H9 (cell line): ENCODE measurements at regions not wholly inside any gene's neighbourhood (a gene's known extent, or its start where the extent isn't known, plus 50 kb on each side); places are given as distances from the start of the nearest gene placed in this dataset.

Experiments
- DNase-seq: peaks from one replicate; pipeline ENCODE4 v3.0.0-alpha.2; 2017
- H2AFZ ChIP-seq: one replicate; pipeline ENCODE4 v1.6.1; 2013; ENCODE audit warnings: mild to moderate bottlenecking, low read length, control low read depth, moderate library complexity
- H2AK5ac ChIP-seq: 2 replicates; pipeline ENCODE4 v1.6.1; 2013; ENCODE audit warnings: low read length, control low read depth, mixed read lengths; ENCODE audit not compliant: insufficient read length
- H2BK120ac ChIP-seq: one replicate; pipeline ENCODE4 v1.6.1; 2013; ENCODE audit warnings: low read depth, mild to moderate bottlenecking, low read length, control low read depth, inconsistent platforms; ENCODE audit not compliant: poor library complexity, severe bottlenecking
- H2BK12ac ChIP-seq: 2 replicates; pipeline ENCODE4 v1.6.1; 2013; ENCODE audit warnings: low read length, control low read depth, mixed read lengths, low read depth; ENCODE audit not compliant: insufficient read length
- H2BK15ac ChIP-seq: 2 replicates; pipeline ENCODE4 v1.6.1; 2013; ENCODE audit warnings: low read depth, low read length, control low read depth
- H2BK20ac ChIP-seq: one replicate; pipeline ENCODE4 v1.6.1; 2013; ENCODE audit warnings: low read depth, mild to moderate bottlenecking, low read length, control low read depth, inconsistent platforms; ENCODE audit not compliant: poor library complexity, severe bottlenecking
- H2BK5ac ChIP-seq: 2 replicates; pipeline ENCODE4 v1.6.1; 2013; ENCODE audit warnings: low read length, control low read depth, mixed read lengths; ENCODE audit not compliant: insufficient read length
- H3K14ac ChIP-seq: 2 replicates; pipeline ENCODE4 v1.6.1; 2013; ENCODE audit warnings: low read length, control low read depth; ENCODE audit not compliant: insufficient read depth
- H3K18ac ChIP-seq: 2 replicates; pipeline ENCODE4 v1.6.1; 2013; ENCODE audit warnings: low read depth, mild to moderate bottlenecking, mixed read lengths, low read length, control low read depth; ENCODE audit not compliant: insufficient read length
- H3K23ac ChIP-seq: 2 replicates; pipeline ENCODE4 v1.6.1; 2013; ENCODE audit warnings: low read length, control low read depth, mixed read lengths, low read depth; ENCODE audit not compliant: insufficient read length
- H3K23me2 ChIP-seq: 2 replicates; pipeline ENCODE4 v1.6.1; 2013; ENCODE audit warnings: low read depth, mild to moderate bottlenecking, mixed read lengths, low read length, control low read depth; ENCODE audit not compliant: insufficient read length, poor library complexity, severe bottlenecking
- H3K27ac ChIP-seq: 2 replicates; pipeline ENCODE4 v1.5.1; 2013; ENCODE audit warnings: low read length, control low read depth, mixed read lengths, low read depth; ENCODE audit not compliant: insufficient read length
- H3K27me3 ChIP-seq: 2 replicates; pipeline ENCODE4 v1.6.1; 2013; ENCODE audit warnings: low read length, control low read depth, inconsistent platforms; ENCODE audit not compliant: insufficient read depth
- H3K4ac ChIP-seq: 2 replicates; pipeline ENCODE4 v1.6.1; 2013; ENCODE audit warnings: low read depth, mild to moderate bottlenecking, control low read depth, inconsistent platforms, low read length, moderate library complexity
- H3K4me1 ChIP-seq: 2 replicates; pipeline ENCODE4 v1.6.1; 2013; ENCODE audit warnings: low read length, control low read depth, inconsistent platforms; ENCODE audit not compliant: insufficient read depth
- H3K4me2 ChIP-seq: 2 replicates; pipeline ENCODE4 v1.6.1; 2013; ENCODE audit warnings: low read length, control low read depth, mixed read lengths; ENCODE audit not compliant: insufficient read length, insufficient read depth
- H3K56ac ChIP-seq: 2 replicates; pipeline ENCODE4 v1.6.1; 2013; ENCODE audit warnings: low read depth, mild to moderate bottlenecking, mixed read lengths, low read length, control low read depth; ENCODE audit not compliant: insufficient read length
- H3K79me1 ChIP-seq: 2 replicates; pipeline ENCODE4 v1.6.1; 2013; ENCODE audit warnings: low read depth, mild to moderate bottlenecking, moderate library complexity, low read length, control low read depth, inconsistent platforms; ENCODE audit not compliant: insufficient read depth, poor library complexity, severe bottlenecking
- H3K79me2 ChIP-seq: 2 replicates; pipeline ENCODE4 v1.6.1; 2013; ENCODE audit warnings: low read length, control low read depth, inconsistent platforms; ENCODE audit not compliant: insufficient read depth
- H3K9ac ChIP-seq: 2 replicates; pipeline ENCODE4 v1.6.1; 2013; ENCODE audit warnings: low read length, control low read depth, mixed read lengths; ENCODE audit not compliant: insufficient read length; ENCODE audit errors: extremely low read depth
- H3K9me3 ChIP-seq: one replicate; pipeline ENCODE4 v1.6.1; 2013; ENCODE audit warnings: low read depth, low read length, inconsistent platforms; ENCODE audit not compliant: control insufficient read depth
- H3T11ph ChIP-seq: one replicate; pipeline ENCODE4 v1.6.1; 2013; ENCODE audit warnings: mild to moderate bottlenecking, low read length, control low read depth, inconsistent platforms
- H4K20me1 ChIP-seq: one replicate; pipeline ENCODE4 v1.6.1; 2013; ENCODE audit not compliant: control insufficient read depth, insufficient read length, insufficient read depth
- H4K5ac ChIP-seq: 2 replicates; pipeline ENCODE4 v1.6.1; 2013; ENCODE audit warnings: low read depth, mild to moderate bottlenecking, mixed read lengths, low read length, control low read depth; ENCODE audit not compliant: insufficient read length
- H4K8ac ChIP-seq: replicated peaks from 2 replicates; pipeline ENCODE4 v1.6.1; 2013; ENCODE audit warnings: low read length, control low read depth, mixed read lengths, low read depth; ENCODE audit not compliant: insufficient read length
- H4K91ac ChIP-seq: 2 replicates; pipeline ENCODE4 v1.6.1; 2013; ENCODE audit warnings: low read depth, mild to moderate bottlenecking, moderate library complexity, mixed read lengths, low read length, control low read depth; ENCODE audit not compliant: insufficient read length
- H3K27ac Mint-ChIP-seq, 3 experiments: 2 replicates in 2 of 3; 3 replicates in 1 of 3; pipeline ENCODE4 v1.8.0; 2020 to 2021; ENCODE audit warnings: mixed read lengths in 3 of 3, mild to moderate bottlenecking in 1 of 3, moderate library complexity in 1 of 3
- H3K27me3 Mint-ChIP-seq: 2 replicates; pipeline ENCODE4 v1.8.0; 2021; ENCODE audit warnings: low read depth, mild to moderate bottlenecking, moderate library complexity, mixed read lengths
- H3K36me3 Mint-ChIP-seq, 3 experiments: 2 replicates in 2 of 3; 3 replicates in 1 of 3; pipeline ENCODE4 v1.8.0; 2020 to 2021; ENCODE audit warnings: low read depth in 3 of 3, mixed read lengths in 3 of 3; ENCODE audit not compliant: insufficient read depth in 1 of 3
- H3K4me1 Mint-ChIP-seq, 2 experiments: 2 replicates each; pipeline ENCODE4 v1.8.0; 2020; ENCODE audit warnings: mixed read lengths in 2 of 2
- H3K4me3 Mint-ChIP-seq, 2 experiments: 2 replicates in 1 of 2; 3 replicates in 1 of 2; pipeline ENCODE4 v1.8.0; 2020 to 2021; ENCODE audit warnings: mild to moderate bottlenecking in 2 of 2, mixed read lengths in 2 of 2, moderate library complexity in 1 of 2
- H3K9me3 Mint-ChIP-seq, 2 experiments: 2 replicates in 1 of 2; 3 replicates in 1 of 2; pipeline ENCODE4 v1.8.0; 2020; ENCODE audit warnings: mild to moderate bottlenecking in 2 of 2, mixed read lengths in 2 of 2, moderate library complexity in 1 of 2
- WGBS: extraction: QIAGEN DNeasy Blood & Tissue Kit; methylation state at CpG from one replicate; pipeline ENCODE4 v1.1.7; 2013; ENCODE audit warnings: missing lambda C conversion rate, low lambda C conversion rate, mixed read lengths; ENCODE audit not compliant: insufficient read length; ENCODE audit errors: extremely low coverage; 5-methylcytosine and 5-hydroxymethylcytosine counted together
- TF ChIP-seq, protein P1 (sequence below): fragments of 200-600 bp; sonication (generic); conservative IDR thresholded peaks from 3 replicates; pipeline ENCODE4 v1.8.0; 2021; ENCODE audit warnings: antibody characterized with exemption, mild to moderate bottlenecking

DNA sequence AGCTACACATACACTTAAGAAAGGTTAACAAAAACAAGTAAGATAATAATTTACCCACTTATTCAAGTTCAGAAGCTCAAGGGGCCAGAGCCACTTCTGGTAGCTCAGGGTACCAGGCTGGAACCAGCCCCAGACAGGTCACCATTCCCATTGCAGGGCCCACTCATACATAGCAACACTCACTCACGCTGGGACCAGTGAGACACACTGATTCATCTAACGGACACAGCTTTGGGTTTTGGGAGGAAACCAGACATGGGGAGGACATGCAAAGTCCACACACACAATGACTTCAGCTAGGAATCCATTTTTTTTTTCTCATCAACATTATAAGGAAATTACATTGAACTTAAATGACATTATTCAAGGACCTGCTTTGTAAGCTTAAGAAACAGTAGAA lies 169.1 kb downstream of the ZC3H11B start:
- no CpG with 5 or more reads among the region's 2 CpGs for WGBS
- H3K9me3 ChIP-seq = no peaks in the 10 kb centered on the region
- H3K23ac ChIP-seq = no peak overlapping the region
- H4K20me1 ChIP-seq = no peaks in the 10 kb centered on the region
- H2BK5ac ChIP-seq = no peak overlapping the region
- no peak for DNase-seq
- H3K4me1 ChIP-seq = no peaks in the 10 kb centered on the region; the same call in 1 of the 2 replicates
- no peak overlapping the region for H2BK15ac ChIP-seq
- Mint-ChIP-seq H3K4me3 (no peak overlapping the region), H3K4me1 (peaks cover 5 to 7% of the 10 kb centered on the region in 2 experiments), H3K36me3 (no peaks in the 10 kb centered on the region), H3K27ac (no peak overlapping the region), H3K9me3 (no peaks in the 10 kb centered on the region), H3K27me3 (no peaks in the 10 kb centered on the region)
- no peaks in the 10 kb centered on the region for H3K79me2 ChIP-seq
- no peak overlapping the region for H3K4me2 ChIP-seq
- no peak overlapping the region for H4K8ac ChIP-seq
- H2BK120ac ChIP-seq = no peak overlapping the region
- H2AFZ ChIP-seq = no peak overlapping the region
- H2AK5ac ChIP-seq = no peak overlapping the region
- no peak overlapping the region for H3K9ac ChIP-seq
- no peak overlapping the region for H3K27ac ChIP-seq
- H4K5ac ChIP-seq = no peak overlapping the region
- no peak overlapping the region for H4K91ac ChIP-seq
- H3K18ac ChIP-seq = no peak overlapping the region
- H3K14ac ChIP-seq = no peak overlapping the region
- no peaks in the 10 kb centered on the region for H3K79me1 ChIP-seq
- TF ChIP-seq, protein P1, sequence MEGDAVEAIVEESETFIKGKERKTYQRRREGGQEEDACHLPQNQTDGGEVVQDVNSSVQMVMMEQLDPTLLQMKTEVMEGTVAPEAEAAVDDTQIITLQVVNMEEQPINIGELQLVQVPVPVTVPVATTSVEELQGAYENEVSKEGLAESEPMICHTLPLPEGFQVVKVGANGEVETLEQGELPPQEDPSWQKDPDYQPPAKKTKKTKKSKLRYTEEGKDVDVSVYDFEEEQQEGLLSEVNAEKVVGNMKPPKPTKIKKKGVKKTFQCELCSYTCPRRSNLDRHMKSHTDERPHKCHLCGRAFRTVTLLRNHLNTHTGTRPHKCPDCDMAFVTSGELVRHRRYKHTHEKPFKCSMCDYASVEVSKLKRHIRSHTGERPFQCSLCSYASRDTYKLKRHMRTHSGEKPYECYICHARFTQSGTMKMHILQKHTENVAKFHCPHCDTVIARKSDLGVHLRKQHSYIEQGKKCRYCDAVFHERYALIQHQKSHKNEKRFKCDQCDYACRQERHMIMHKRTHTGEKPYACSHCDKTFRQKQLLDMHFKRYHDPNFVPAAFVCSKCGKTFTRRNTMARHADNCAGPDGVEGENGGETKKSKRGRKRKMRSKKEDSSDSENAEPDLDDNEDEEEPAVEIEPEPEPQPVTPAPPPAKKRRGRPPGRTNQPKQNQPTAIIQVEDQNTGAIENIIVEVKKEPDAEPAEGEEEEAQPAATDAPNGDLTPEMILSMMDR = no peak
- H3K27me3 ChIP-seq = no peaks in the 10 kb centered on the region
- H3K56ac ChIP-seq = no peak overlapping the region
- H3K23me2 ChIP-seq = no peaks in the 10 kb centered on the region
- no peak overlapping the region for H2BK20ac ChIP-seq
- H3T11ph ChIP-seq = no peak overlapping the region
- H2BK12ac ChIP-seq = no peak overlapping the region
- H3K4ac ChIP-seq = no peak overlapping the region
